ENCODE measurements at regions not wholly inside any gene's neighbourhood (a gene's known extent, or its start where the extent isn't known, plus 50 kb on each side); places are given as distances from the start of the nearest gene placed in this dataset.

DNA sequence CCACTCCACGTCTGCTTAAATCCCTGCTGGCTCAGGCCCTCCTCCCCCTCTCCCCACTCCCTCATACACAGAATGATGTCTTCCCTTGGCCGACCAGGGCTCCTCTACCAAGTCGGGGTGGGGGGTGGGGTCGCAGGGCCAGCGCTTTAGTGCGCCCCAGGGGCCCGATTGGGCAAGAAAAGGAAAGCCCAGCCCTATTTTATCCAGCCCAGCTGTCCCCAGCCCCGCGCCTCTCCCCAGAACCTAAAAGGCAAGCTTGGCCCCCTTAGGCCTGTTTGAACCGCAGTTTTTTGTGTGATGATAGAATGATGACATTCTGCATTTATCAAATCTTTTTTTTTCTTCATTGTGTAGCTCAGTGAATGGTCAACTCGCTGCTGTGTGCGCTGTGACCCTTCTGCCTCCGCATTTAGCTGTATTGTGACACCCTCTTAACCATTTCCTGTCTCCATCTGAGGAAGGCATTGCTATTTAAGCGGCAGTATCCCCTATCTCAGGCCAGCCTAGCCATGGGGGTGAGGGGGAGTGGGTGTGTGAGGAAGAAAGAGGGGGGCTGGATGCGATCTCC lies 231.4 kb downstream of the HAUS1 start:
- FAIRE-seq (no peak), ATAC-seq (no peak), DNase-seq (ENCODE audit: low read depth in 1 of 2, low spot score in 1 of 2) (no peak)
- no peak overlapping the region for H3K4me2 ChIP-seq
- CTCF ChIA-PET: no interaction called here
- H3K4me3 ChIP-seq: no peak overlapping the region
- no peaks in the 10 kb centered on the region for H3K4me1 ChIP-seq
- POLR2A ChIA-PET: no interaction called here
- H3K27ac ChIP-seq: no peak overlapping the region
- no peaks in the 10 kb centered on the region for H3K9me3 ChIP-seq
- no peak for TF ChIP-seq ELK1 (IDR thresholded peaks at IDR 0.05; ENCODE audit: low read depth, low read length)
- no peak for TF ChIP-seq RARB (CRISPR knock-in tag; IDR thresholded peaks at IDR 0.05)
- TF ChIP-seq EP300 (IDR thresholded peaks at IDR 0.05): no peak
- TF ChIP-seq NPAS2 (CRISPR knock-in tag; IDR thresholded peaks at IDR 0.05; ENCODE audit: borderline replicate concordance): no peak
- TF ChIP-seq, protein P1, sequence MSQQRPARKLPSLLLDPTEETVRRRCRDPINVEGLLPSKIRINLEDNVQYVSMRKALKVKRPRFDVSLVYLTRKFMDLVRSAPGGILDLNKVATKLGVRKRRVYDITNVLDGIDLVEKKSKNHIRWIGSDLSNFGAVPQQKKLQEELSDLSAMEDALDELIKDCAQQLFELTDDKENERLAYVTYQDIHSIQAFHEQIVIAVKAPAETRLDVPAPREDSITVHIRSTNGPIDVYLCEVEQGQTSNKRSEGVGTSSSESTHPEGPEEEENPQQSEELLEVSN (IDR thresholded peaks at IDR 0.05; ENCODE audit: borderline replicate concordance, low read depth): no peak
- no peak for TF ChIP-seq TP53 (CRISPR knock-in tag; IDR thresholded peaks at IDR 0.05)
- TF ChIP-seq NFE2L2 (conservative IDR thresholded peaks at IDR 0.05; ENCODE audit: low read length): no peak
- no peak for TF ChIP-seq CEBPB (IDR thresholded peaks at IDR 0.05)
- no peak for TF ChIP-seq ZC3H11A (IDR thresholded peaks at IDR 0.05)
- TF ChIP-seq RNF2 (IDR thresholded peaks at IDR 0.05; ENCODE audit: borderline replicate concordance, low read depth): no peak
- no peak for TF ChIP-seq BCL3 (IDR thresholded peaks at IDR 0.05)
- TF ChIP-seq RFX5 (IDR thresholded peaks at IDR 0.05): no peak
- no peak for TF ChIP-seq MAX (IDR thresholded peaks at IDR 0.05)
- 84% methylated on average over 14 of the region's 15 CpGs for WGBS (ENCODE audit: missing lambda C conversion rate)

- Histone ChIP-seq H3K4me1 (no peaks in the 10 kb centered on the region), H3K4me2 (no peak overlapping the region), H3K4me3 (no peak overlapping the region), H3K9me3 (no peaks in the 10 kb centered on the region), H3K27ac (no peak overlapping the region)
- no peak for TF ChIP-seq FOSL2 (IDR thresholded peaks at IDR 0.05)
- TF ChIP-seq FOSL2 (CRISPR knock-in tag; IDR thresholded peaks at IDR 0.05): no peak
- no peak for TF ChIP-seq RNF2 (IDR thresholded peaks at IDR 0.05; ENCODE audit: borderline replicate concordance, low read depth)
- TF ChIP-seq RFX5 (IDR thresholded peaks at IDR 0.05): no peak
- POLR2A ChIA-PET: no interaction called here
- no peak for DNase-seq (ENCODE audit: low read depth in 1 of 2, low spot score in 1 of 2)
- ATAC-seq: no peak
- CTCF ChIA-PET: no interaction called here
- no peak for FAIRE-seq
- 70% methylated on average over 8 of the region's 8 CpGs for WGBS (ENCODE audit: missing lambda C conversion rate)
These were observed 232.3 kb downstream of the HAUS1 start for GRCh38 chr18:46336278-46337111.

GRCh38 chr18:46337271-46337670 lies 233.1 kb downstream of the HAUS1 start:
- H3K9me3 ChIP-seq: no peaks in the 10 kb centered on the region
- DNase-seq (ENCODE audit: low read depth in 1 of 2, low spot score in 1 of 2): no peak
- H3K4me1 ChIP-seq: no peaks in the 10 kb centered on the region
- TF ChIP-seq GATA3 (IDR thresholded peaks at IDR 0.05; ENCODE audit: borderline replicate concordance): no peak
- TF ChIP-seq MAFK (IDR thresholded peaks at IDR 0.05; ENCODE audit: partially characterized antibody): no peak
- no peak for TF ChIP-seq POLR2A (IDR thresholded peaks at IDR 0.05; ENCODE audit: low read length)
- no peak for TF ChIP-seq CHD4 (IDR thresholded peaks at IDR 0.05; ENCODE audit: borderline replicate concordance)
- no peak for TF ChIP-seq EHMT2 (IDR thresholded peaks at IDR 0.05; ENCODE audit: low read depth)
- no peak for TF ChIP-seq CBX2 (IDR thresholded peaks at IDR 0.05; ENCODE audit: borderline replicate concordance, low read depth)
- ATAC-seq: no peak
- no peak overlapping the region for H3K4me3 ChIP-seq
- WGBS (ENCODE audit: missing lambda C conversion rate): 83% methylated on average over 10 of the region's 10 CpGs
- no peak for FAIRE-seq
- ChIA-PET CTCF (interaction anchor here (1.2 kb wide), 1 partner anchor 164 kb away, joined by 3 read pairs; a partner anchor contains a TSS), POLR2A (no interaction called here)
- no peak overlapping the region for H3K4me2 ChIP-seq
- H3K27ac ChIP-seq: no peak overlapping the region

Measured in A549 (cell line).